HG03159 (cell line): ENCODE measurements at regions not wholly inside any gene's neighbourhood (a gene's known extent, or its start where the extent isn't known, plus 50 kb on each side); places are given as distances from the start of the nearest gene placed in this dataset.
"Not testable (repeated sequence)": the region's sequence is repeated elsewhere in the genome, so short reads cannot be mapped to it uniquely, and the experiment has no call there.

Experiments used
- ATAC-seq: cut with Tn5 transposase; IDR thresholded peaks from one replicate; pipeline ENCODE4 v1.9.1; 2021; ENCODE audit warnings: mild to moderate bottlenecking, moderate library complexity; ENCODE audit not compliant: unreplicated experiment

DNA sequence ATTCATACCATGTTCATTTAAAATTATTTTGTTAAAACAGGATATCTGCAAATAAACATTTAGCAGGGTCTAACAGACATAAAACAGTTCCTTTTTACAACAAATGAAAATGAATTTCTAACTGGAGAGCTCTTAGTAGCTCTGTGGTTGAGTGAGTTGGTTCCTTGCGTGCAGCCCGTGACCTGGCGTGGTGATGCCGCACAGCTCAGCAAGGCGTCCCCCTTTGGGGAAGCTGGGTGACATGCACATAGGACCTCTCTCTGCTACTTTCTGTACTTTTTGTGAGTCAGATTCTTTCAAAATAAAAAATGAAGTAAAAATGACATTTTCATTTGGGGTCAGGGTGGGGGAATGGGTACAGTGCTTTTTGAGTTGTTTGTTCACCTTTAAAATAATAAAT is 75.9 kb downstream of the NPIPB11 start:
- not testable (repeated sequence) for ATAC-seq

DNA sequence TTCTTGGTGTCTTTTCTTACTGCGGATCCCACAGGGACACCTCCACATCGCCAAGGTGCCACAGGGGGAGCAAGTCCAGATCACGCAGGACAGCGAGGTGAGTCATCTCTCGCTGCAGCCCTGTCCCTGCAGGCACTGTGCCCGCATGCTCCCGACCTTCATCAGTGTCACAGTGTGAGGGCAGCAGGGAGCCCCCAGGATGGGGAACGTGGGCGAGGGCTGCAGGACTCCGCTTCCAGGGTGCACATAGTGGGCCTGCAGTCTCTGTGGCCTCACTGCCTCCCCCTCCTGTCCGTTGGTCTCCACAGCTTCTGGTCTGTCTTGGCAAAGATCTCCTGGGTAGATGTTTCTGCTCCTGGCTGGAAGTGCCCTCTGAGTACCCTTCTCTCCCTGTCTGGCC is 78.0 kb downstream of the NPIPB11 start:
- ATAC-seq: not testable (repeated sequence)

- not testable (repeated sequence) for ATAC-seq
Observed at GRCh38 chr16:29327631-29328408, 78.7 kb downstream of the NPIPB11 start.

- not testable (repeated sequence) for ATAC-seq
Observed at GRCh38 chr16:29326164-29327125, 80.1 kb downstream of the NPIPB11 start.

- not testable (repeated sequence) for ATAC-seq
Observed at GRCh38 chr16:29323725-29324124, 82.8 kb downstream of the NPIPB11 start.

DNA sequence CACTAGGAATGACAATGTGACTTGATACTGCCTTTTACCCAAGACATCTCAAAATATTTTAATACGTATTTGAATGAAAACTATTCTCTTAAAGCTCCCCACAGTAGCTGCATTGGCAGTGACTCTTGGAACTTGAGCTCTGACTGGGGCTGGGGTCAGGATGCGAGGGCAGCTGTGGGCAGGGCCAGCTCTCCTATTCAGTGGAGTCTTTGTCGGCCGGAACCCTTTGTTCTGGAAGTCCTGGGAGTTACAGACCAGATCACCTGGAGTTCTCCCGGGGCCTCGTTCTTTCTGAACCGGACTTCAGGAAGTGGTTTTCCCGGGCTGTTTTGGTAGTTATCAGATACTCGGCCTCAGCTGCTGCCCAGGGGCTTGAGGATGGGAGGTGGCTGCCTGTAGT is 84.9 kb downstream of the NPIPB11 start:
- no peak for ATAC-seq

- no peak for ATAC-seq
Observed at GRCh38 chr16:29321000-29321393, 85.5 kb downstream of the NPIPB11 start.

DNA sequence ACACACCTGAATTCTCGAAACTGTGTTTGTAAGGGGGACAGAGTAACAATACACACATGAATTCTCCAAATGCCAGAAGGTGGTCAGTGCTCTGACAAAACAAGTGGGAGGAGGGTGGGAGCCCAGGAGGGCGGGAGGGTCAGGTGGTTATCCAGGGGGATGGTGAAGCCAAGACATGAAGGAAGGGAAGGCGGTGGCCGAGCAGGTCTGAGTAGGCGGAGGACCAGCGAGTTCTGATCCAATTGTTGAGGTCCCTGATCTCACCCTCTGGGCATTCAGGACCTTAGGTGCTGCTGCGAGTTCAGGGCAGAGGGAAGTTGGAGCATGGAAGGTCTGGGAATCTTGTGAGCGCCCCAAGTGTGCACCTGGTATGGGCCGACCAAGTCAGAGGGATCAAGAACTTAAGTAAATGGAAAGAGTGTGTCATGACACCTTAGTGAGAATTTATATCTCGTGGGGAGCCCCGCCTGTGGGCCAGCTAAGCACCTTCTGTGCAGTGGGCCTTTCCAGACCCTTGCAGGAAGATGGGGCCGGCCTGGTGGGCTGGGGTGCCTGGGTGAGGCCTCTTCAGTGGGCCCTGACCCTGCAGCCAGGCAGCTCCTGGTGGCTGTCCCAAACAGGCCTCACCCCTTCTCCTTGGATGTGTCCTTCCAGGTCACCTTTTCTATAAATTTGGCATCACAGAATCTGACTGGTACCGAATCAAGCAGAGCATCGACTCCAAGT is 86.1 kb downstream of the NPIPB11 start:
- ATAC-seq: no peak

DNA sequence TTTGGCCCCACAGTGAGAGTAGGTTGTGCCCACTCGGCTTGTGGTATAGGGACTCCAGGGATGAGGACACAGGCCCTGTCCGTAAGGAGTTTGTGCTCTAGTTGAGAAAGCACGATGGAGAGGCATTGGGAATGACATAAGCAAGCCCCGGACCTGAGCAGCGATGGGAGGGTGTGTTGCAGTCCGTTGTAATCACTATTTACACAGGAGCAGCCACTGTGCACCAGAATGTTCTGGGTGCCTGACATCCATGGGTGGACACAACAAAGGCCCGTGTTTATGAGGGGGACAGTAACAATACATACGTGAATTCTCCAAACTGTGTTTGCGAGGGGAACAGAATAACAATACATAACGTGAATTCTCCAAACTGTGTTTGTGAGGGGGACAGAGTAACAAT is 86.8 kb downstream of the NPIPB11 start:
- no peak for ATAC-seq

DNA sequence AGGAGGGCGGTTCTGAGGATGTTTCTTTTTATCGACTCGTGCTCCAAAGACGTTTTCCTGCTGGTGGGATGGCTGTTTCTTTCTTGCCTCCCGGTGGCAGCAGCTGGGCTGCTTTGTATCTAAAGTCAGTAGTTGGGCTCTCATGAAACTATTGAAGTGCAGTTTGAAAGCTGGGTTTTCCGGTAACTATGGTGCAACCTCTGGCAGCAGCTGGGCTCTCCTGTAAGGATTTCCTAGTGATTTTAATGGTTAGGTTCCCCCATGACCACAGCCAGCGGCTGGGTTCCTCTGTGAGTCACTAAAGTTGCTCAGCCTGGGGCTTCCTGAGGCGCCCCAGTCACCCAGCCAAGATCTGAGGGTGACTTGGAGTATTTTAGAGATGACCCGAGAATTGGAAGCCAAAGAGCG is 87.9 kb downstream of the NPIPB11 start:
- ATAC-seq: not testable (repeated sequence)

GRCh38 chr16:29318037-29318436 is 88.5 kb downstream of the NPIPB11 start:
- ATAC-seq: no peak

GRCh38 chr16:29317269-29317668 is 89.2 kb downstream of the NPIPB11 start:
- ATAC-seq: no peak

GRCh38 chr16:29316761-29317183 is 89.7 kb downstream of the NPIPB11 start:
- no peak for ATAC-seq

DNA sequence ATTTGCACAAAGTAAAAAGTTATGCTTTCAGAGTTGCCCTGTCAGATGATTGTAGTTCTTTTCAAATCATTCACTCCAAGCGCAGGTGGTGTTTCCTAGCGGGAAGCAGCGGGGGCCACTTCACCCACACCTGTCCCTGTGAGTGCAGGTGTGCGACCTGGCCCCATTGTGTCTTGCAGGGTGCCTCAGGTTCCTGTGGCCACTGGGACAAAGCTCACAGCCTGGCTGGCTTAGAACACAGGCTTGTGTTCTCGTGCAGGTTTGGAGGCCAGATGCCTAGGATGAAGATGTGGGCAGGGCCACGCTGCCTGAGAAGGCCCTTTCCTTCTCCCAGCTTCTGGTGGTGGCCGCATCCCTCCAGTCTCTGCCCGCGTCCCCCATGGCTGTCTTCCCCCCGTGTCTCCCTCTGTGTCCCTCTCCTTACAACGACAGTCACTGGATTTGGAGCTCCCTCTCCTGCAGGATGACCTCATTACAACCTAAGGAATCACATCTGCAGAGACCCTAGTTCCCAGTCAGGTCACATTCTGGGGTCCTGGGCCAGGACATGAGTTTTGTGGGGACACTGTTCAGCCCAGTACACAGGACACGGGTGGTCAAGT is 90.5 kb downstream of the NPIPB11 start:
- no peak for ATAC-seq

DNA sequence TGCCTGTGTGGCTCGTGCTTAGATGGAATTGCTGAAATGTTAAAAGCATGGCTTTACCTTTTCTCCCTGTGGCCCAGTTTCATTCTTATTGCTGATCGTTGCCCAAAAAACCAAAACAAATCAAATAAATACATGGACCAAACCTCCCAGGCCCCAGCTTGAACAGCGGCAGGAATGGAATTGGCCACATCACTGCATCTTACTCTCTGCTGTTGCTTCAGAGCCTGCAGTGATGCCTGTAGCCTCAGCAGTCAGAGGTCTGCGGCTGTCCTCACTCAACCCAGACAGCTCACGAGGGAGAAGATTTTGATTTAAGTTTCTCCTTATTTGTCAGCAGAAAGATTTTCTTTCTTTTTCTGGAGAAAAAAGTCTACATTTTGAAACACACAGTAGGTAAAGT is 91.5 kb downstream of the NPIPB11 start:
- no peak for ATAC-seq

- ATAC-seq: no peak
Observed at GRCh38 chr16:29314292-29314934, 92.1 kb downstream of the NPIPB11 start.

DNA sequence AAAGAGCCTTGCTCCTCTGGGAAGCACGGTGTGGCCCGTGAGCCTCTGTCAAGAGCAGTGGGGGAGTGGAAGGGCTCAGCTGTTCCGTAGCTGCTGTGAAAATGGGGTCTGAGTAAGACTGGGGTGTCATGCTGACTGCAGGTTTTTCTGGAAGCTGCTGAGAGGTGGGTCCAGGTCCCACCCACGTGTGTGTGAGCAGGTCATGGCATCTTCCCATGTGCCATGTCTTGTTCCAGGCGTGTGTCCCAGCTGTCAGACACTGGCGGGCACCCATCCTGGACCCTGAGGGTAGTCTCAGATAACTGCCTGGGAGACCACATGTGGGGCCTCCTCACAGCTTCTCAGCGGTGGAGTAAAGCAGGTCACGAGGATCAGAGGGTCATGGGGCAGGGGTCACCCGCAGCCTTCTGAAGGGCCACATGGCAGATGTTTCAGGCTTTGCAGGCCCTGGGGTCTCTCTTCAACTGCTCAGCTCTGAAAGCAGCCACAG is 92.9 kb downstream of the NPIPB11 start:
- no peak for ATAC-seq

DNA sequence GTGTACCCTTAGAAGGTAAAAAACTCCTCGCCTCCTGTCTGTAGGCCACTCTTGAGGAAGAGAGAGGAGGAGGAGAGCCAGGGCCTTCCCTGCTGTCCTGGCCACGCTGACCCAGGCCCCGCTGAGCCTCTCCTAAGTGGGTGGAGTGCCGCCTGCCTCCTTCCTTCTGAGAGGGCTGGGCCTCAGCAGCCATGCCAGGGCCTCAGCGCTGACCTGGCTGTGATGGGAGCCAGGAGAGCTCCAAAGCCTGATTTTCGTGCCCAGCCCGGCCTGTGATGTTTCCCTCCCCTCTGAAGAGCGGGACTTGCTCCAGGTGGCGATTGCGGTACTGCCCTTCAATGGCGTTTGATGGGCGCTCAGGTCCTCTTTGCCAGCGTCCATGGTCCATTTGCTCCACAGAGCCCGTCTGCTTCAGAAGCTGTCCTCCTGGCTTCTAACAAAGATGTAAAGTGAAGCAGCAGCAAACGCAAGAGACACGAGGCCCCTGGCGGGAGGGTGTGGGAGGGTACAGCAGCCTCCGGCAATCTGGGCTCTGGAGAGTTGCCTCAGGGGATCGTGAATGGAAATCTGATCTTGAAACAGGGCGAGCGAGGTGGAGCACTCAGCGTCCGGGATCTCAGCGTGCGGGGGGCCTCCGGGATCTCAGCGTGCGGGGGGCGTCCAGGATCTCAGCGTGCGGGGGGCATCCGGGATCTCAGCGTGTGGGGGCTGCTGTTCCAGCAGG is 93.5 kb downstream of the NPIPB11 start:
- no peak for ATAC-seq

DNA sequence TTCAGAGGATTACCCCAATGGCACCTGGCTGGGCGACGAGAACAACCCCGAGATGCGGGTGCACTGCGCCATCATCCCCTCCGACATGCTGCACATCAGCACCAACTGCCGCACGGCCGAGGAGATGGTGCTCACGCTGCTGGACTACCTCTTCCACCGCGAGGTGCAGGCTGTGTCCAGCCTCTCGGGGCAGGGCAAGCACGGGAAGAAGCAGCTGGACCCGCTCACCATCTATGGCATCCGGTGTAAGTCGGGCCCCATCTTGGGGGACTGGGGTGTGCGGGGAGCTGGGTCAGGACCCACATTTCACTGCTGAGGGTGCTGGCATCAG is 94.2 kb downstream of the NPIPB11 start:
- not testable (repeated sequence) for ATAC-seq
